Midbrain (tissue), 1 donor: ENCODE measurements at regions not wholly inside any gene's neighbourhood (a gene's known extent, or its start where the extent isn't known, plus 50 kb on each side); places are given as distances from the start of the nearest gene placed in this dataset.
"Not testable (repeated sequence)": the region's sequence is repeated elsewhere in the genome, so short reads cannot be mapped to it uniquely, and the experiment has no call there.

Experiments used
- DNase-seq: peaks from one replicate; lab custom pipeline; 2025; lab: John Stamatoyannopoulos, UW

DNA sequence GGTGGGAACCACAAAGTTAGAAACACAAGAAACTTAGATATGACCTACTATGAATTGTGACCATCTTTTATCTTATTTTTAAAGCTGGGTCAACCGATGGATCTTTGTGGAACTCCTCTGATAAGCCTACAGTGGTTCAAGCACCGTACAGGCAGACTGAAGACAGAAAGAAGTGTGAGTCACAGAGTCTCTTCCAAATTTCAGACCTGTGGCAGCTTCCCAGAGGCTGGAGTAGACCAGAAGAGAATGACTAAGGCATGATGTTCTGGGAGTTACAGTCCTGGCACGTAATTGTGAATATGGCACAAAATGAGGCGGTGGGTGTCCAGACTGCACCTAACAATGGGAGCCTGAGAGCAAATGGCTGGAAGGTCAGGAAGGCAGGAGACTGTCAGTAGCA is 70.0 kb downstream of the LMO4 start:
- no peak for DNase-seq

DNA sequence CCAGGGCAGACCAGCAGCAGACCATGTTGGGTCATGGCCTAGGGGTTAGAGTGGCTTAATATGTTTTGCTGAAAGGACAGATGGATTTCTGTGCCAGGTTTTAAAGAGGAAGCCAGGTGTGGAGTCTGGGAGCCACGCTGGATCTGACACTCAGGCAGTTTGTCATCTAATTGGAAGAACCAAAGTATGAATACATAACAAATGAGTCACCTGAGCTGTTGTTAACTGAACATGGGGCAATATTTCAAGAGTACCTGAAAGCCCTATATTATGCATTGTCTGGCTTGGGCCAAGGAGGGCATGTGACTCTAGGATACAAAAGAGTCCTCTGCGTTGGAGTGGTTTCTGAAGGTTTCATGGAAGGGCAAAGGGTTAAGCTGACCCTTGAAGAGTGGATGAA is 70.6 kb downstream of the LMO4 start:
- no peak for DNase-seq

DNA sequence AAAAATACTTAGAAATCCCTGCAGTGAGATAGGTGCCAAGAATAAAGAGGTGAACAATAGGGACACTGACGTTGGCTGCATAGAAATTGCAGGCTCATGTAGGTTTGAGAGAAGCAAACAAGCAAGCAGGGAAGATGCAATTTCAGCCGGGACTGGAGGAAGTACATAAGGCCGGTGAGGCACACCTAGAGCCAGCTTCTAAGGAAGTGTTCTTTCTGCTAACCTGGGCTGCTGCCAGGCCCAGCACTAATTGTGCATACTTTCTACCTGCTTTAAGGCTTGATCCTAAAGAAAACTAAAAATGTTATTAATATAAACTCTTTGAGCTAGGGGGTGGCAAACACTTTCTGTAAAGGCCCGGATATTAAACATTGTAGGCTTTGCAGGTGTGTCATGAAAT is 71.0 kb downstream of the LMO4 start:
- no peak for DNase-seq

DNA sequence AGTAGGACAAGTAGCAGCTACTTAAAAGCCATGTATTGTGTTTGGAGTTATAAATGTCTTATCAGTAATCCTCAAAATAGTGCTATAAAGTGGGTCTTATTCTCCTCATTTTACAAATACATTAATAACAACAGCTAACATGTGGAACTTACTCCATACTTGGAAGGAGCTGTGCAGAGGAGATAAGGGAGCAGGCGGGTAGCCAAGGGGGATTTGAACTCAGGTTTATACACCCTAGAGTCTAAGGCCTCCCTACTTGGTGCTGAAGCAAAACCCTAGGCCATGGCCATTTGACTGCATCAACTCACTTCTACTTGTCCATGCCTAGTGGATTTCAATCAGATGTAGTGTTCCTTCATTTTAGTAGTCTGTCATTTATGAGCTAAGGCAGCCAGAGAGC is 72.1 kb downstream of the LMO4 start:
- no peak for DNase-seq

DNA sequence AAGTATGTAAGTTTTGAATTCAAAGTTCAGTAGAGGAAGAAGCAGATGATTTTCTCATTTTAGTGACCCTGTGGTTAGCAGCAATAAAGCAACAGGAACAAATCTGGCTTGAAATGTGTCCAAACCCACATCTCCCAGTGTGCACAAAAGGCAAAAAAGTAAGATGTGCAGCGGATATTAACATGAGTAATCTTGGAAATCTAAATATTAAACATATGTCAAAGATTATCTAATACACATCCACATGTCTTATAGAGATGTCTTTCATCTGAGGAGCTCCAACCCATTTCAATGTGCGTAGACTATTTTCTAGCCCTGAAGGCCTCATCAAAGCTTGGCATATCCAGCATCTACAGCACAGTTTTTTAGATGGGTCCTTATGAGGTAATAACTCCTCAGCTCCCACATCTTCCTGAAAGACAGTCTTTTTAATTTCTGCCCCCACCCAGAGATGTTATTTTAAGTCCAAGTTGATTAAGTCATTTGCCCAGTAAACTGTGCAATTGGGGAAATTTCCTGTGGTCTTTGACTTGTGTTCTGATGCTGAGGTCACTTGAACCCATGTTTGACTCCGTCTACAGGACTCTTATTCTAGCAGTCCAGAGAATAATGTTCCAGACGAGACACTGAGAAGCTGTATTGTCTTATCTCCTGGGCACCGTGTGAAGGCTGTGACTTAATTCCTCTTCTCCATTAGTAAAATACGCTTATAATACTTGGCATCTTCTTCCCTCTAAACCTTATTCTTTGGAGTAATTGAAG is 73.7 kb downstream of the LMO4 start:
- no peak for DNase-seq

DNA sequence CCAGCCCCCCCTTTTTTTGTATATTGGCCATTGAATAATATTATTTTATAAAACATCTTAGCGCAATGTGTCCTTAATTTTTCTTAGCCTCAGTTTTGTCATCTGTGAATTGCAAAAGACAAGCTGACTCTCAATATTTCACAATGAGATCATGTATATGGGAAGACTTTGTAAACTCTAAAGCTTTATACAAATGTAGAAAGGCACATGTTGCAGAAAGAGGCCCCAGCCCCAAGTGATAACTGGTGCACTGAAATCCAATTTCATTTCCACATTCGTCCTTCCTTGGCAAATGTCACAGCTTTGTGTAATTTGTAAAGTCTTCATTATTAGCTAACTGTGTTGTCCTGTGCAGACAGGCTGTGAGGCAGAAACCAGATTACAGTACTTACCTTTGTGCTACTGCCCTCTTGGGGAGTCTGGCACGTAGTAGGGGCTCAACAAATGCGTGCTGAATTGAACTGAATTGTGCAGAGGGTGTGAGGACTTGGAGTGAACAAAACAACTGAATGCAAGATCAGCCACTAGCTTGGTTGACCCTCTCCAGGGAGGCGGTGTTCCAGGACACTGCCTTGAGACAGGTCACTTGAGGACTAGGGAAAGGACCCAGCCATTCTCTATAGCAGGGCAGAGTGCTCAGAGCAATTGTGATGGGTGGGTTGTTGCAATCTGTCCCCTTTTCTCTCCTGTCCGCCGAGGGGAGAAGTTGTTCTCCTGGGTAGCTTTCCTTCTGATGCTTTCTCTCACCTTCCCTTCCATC is 74.6 kb downstream of the LMO4 start:
- DNase-seq, result no peak

DNA sequence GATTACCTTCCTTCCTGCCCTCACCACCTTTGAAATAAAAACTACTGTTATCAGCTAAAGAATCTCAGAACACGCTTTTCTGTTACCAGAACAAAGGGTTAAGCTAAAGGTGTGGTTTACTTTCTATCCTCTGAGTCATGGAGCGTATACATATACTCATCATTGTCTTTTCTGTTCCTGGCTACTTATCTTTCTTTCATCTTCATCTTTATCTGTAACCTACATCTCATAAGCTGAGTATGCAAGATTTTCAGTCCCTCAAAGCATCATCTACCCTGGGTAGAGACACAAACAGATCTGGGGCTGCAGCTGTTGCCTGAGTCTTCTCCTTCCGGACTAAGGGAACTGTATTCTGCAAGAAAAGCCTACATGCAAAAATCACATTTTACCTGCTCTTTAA is 75.6 kb downstream of the LMO4 start:
- no peak for DNase-seq

DNA sequence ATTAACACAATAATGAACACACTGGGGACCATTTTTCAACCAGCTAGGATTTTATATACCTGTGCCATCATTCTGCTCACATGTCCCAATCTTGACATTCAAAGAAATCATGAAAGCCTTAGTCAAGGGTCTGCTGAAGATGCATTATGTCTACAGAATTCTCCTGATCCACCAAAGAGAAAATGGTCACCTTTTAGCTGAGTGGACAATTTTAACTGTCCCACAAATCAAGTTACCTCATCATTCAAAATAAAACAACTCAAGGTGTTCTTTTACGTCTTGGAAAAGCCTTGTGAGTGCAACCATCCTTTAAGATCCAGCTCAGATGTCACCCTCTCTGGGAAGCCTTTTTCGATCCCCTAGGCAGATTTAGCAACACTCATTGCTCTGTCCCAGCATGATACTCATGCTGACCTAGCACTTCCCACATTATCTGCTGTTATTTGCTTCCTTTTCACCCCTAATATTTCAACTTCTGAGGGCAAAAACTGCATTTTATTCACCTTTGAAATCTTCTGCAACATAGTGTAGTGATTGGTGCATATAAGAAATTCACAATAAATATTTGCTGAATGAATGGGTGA is 80.1 kb downstream of the LMO4 start:
- DNase-seq, result no peak

DNA sequence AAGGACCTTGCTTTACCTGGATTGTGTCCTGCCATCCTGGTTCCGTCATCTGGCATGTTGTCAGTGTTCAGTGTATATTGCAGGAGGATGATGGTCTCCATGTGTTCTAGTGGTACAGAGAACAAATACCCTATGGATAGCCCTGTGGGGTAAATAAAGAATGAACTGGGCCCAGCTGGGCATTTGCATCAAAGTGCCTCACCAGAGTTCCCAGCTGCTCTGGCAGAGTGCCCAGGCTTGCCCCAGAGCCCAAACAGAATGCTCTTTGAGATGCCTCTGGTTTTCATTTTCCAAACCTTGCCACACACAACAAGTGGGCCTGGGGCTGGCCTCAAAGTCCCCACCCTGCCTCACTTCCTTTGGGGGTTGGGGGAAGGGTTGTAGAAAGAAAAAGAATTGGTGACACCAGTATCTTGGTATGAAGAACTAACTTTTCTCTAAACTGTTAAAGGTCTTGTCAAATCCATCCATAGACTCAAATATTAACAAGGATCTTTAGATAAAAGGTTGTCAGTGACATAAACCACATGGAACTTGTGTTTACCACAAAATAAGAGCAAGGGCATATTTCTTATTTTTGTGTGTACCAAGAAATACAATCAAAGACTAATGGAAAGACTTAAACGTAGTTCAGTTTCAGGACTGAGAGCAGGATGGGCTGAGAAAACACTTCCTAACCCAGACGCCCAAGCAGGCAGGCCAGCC is 82.2 kb downstream of the LMO4 start:
- DNase-seq, result peak; percentile 93

DNA sequence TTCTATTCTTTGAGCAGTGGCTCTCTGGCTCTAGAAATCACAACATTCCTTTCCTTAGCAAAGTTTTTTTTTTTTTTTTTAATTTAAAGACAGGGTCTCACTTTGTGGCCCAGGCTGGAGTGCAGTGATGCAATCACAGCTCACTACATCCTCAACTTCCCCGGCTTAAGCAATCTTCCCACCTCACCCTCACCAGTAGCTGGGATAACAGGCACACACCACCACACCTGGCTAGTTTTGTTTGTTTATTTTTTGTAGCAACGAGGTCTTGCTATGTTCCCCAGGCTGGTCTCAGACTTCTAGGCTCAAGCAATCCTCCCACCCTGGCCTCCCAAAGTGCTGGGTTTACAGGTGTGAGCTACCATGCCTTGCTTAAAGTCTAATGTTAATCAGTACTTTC is 85.2 kb downstream of the LMO4 start:
- DNase-seq, result not testable (repeated sequence)

DNA sequence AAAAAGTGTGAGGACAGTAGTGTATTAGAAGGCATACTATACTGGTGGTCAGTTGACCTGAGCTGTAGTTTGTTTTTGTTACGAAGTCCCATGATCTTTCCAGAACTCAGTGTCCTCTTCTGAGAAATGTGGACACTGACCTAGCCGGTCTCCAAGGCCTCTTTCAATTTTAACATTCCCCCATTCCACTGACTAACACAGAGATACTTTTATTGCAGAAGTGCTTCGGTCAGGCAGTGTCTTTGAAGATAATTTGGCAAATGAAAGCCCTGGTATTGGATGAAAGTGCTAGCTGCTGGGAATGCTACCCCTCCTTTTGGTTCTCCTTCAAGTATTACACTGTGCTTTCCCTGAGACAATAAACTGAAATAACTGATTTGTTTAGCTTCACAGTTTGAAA is 89.4 kb downstream of the LMO4 start:
- no peak for DNase-seq

DNA sequence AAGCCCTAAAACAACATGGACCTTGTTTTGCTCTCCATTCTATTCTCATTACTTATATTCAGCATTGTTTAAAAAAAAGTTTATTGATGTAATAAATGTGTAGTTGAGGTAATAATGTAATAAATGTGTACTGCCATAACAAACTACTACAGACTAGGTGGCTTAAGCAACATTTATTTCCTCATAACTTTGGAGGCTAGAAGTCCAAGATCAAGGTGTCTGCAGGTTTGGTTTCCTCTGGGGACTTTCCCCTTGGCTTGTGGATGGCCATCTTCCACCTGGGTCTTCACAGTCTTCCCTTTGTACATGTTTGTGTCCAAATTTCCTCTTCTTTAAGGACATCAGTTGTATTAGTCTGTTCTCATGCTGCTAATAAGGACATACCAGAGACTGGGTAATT is 93.1 kb downstream of the LMO4 start:
- DNase-seq, result no peak

DNA sequence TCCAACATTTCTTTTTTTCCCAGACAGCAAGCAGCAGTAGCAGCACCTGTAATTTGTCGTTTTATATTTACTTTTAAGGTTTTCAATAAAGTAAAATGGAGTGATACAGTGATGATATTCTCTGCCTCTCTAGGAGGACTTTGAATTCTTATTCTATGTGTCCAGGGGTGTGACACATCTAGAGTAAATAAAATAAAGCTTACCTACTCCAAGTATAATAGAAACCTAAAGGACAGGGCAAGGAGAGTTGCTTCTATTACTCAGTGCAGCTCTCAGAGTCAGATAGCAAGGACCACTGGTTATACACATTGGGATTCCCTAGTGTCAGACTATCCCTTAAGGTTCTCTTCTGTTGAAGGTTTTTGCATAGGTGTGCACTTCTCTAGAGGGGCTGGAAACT is 95.9 kb downstream of the LMO4 start:
- DNase-seq, result no peak

DNA sequence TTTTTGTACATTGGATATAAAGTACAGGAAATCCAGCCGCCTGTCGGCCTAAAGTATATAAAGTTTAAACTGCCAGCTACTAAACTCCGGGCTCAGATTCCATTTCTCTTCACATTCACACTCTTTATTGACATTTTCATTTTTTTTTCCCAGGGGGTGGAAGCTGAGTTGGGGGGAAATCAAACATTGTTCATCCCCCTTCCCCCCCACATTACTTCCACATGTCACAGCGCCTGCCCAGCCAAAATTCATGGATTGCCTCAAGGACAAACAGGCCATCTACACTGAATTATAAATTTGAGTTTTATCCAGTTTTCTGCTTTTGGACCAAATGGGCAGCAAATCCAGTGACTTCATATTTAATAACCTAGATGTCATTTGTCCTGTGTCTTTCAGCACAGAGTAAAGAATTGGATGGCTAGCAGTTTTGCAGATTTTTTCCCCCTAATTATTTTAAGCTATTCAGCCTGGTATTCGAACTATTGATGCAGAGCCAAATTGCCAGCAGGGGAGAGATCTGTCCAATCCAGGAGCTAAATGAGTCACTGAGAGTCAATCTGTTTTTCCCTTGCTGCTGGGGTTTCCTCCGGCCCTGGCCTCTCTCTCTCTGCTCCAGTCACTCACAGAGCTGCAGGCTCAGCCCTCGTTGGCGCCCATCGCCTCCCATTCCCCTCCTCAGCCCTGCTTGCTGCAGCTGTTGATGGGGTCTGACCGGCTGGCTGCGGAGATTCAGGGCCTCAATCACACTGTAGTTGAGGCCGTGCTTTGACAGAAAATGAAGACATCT is 98.0 kb downstream of the LMO4 start:
- no peak for DNase-seq

DNA sequence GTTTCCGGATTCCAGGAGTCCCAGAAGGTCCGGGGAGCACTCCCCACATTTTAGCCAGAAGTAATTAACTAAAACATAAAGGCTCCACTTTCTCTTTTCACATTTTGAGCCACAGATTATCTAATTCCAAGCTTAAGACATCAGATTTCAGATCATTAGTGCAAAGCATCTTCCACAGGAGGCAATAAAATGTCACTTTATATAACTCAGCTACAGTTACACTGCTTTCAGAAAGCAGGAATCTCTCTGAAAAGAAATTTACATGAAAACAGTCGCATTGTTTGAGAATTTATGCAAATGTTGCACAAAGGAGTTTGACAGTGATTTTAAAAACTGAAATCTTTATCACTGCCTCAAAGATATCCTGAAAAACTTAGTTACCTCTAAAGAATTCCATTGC is 99.7 kb downstream of the LMO4 start:
- DNase-seq, result no peak

DNA sequence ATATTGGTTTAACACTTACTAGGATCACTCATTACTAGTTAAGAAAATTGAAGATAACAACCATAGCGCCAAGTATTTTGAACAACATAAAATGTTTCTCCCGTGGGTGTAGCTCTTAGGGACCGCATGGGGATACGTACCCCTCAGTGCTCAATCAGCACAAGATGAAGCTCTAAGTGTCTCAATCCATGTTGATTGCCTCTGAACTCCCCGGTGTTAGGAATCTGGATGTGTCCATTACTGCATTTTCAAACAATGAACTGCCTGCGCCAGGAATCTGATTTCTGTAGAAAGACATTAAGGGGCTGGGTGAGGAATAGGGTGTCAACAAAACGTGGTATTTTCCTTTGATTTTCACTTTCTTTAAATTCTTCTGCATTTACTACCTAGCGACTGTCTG is 100.2 kb downstream of the LMO4 start:
- no peak for DNase-seq

DNA sequence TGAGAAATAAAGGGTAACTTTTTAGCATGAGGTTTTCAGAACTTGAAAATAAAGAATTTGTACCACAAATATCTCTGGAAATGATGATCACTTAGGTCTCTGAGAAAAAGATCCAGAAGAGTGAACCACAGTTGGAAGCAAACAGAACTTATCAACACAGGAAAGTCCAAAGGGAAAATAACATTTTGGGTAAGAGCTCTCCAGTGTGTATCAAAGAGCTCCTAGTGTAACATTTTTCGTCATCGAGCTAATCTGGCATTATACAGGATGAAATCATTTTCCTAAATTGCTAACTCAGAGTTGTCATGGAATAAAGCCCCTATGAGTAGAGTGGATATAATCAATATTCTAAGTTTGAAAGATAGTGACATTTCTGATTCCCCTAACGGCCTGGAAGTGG is 104.0 kb downstream of the LMO4 start:
- no peak for DNase-seq

DNA sequence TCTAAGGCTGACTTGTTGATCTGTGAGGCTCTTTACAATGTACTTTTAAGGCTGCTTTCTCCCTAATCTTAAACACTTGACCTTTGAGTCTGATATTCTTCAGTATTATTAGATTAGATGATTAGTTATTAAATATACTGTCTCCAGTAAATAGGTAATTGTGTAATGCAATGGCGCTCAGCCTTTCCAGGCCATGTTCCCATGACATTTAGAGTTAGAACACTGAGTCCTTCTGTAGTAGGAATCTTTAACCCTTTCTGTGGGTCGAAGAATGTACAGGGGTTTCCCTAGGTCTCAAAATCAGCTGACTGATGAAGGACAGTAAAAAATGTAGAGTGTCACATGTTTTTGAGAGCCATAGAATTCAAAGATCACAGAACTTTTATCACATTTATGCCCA is 104.4 kb downstream of the LMO4 start:
- DNase-seq, result not testable (repeated sequence)

DNA sequence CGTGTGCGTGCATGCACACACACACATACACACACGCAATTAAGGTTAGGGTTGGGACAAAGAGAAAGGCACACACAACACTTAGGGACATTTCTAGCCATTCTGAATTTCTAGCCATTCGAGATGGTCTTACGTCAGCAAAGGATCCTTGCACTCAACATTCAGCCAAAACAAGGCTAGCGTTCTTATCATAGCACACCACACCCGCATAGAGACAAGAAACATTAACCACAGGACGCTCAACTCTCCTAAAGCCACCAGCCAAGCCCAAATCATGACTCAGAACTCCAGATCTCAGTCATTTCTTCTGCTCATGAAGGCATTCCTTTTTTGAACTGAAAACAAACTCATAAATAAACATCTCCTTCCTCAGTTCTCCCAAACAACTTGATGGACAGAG is 106.8 kb downstream of the LMO4 start:
- no peak for DNase-seq

DNA sequence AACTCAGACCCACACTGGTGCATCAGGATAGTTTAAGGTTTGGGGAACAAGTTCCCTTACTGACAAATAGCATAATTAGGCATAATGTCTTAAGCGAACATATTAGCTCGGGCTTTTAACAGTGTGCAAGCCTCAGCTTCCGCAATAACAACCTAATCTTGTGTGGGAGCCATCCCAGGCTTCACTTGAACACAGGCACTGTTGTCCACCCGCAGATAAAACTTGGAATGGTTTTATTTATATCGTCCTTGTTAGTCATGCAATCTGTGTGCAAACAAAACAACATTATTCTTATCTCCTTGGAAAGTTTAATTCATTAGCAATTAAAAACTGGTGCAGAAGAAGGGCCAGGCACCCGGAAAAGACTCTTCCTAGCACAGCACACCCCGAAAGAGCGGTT is 107.4 kb downstream of the LMO4 start:
- not testable (repeated sequence) for DNase-seq

DNA sequence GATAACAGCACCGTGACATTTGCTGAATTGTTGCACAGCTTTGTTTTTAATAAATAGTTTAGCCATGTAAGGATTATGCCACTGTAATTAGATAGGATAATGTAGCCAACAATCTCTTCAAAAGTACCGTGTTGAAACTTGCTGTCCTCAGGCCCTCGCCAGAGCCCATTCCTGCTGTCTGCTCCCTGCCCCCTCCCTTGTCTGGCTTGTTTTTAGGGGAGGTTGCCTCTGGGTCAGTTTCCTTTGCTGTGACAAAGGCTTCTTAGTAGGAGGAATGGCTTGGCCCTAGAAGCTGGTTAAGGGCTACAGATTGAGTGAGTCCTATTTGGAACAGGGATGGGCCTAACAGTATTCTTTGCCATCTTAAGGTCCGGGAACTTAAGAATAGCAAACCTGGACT is 107.9 kb downstream of the LMO4 start:
- DNase-seq, result peak; percentile 10
